ENCODE measurements at regions not wholly inside any gene's neighbourhood (a gene's known extent, or its start where the extent isn't known, plus 50 kb on each side); places are given as distances from the start of the nearest gene placed in this dataset.

GRCh38 chr10:52870562-52870961 lies 98.0 kb upstream of the MBL2 start:
- no peak for TF ChIP-seq CTCF (IDR thresholded peaks at IDR 0.05)
- TF ChIP-seq POLR2AphosphoS5 (IDR thresholded peaks at IDR 0.05; ENCODE audit: insufficient read depth in 1 of 2, low read depth in 1 of 2), result no peak
